ENCODE measurements at regions not wholly inside any gene's neighbourhood (a gene's known extent, or its start where the extent isn't known, plus 50 kb on each side); places are given as distances from the start of the nearest gene placed in this dataset.

DNA sequence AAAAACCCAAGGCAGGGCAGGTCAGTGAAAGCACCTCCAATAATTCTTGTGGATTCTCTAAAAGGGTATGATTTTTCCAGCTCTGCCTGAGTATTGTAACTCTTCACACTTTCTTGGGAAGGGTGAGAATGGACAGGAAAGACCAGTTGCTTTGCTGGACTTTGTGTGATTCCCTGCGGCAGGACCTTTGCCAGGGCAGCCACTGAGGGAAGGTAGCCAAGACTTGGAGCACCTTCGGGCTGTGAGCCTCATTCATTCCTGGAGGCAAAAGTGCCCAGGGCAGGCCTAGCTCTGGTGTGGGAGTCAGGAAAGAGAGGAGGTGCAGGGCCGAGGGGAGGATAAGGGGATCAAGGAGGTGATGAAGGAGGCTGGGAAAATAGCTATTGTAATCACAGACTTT lies 80.2 kb downstream of the VCPKMT start:
- H3K4me1 Mint-ChIP-seq (ENCODE audit: low read depth, unreplicated experiment) = peaks cover 33% of the 10 kb centered on the region
- FAIRE-seq = no peak

DNA sequence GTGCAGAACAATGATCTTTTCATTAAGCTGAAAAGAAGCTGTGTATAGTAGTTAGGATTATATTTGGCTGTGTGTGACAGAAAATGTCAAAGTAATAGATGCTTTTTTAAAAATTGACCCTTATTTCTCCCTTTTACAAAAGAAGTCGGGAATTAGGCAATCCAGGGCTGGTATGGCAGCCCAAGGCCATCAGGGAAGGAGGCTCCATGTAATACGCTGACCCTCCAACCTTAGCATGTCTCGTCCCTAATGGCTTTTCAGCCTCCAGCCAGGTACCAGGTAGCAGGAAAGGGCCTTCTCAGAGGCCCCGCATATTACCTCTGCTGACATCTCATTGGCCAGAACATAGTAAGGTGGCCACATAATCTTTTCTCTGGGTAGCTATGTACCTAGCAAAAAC lies 79.7 kb downstream of the VCPKMT start:
- H3K4me1 Mint-ChIP-seq (ENCODE audit: low read depth, unreplicated experiment) = peaks cover 29% of the 10 kb centered on the region
- H3K27ac ChIP-seq (ENCODE audit: low read depth, low read length) = no peak overlapping the region
- H3K36me3 ChIP-seq (ENCODE audit: insufficient read depth, low read length) = no peaks in the 10 kb centered on the region
- FAIRE-seq = no peak
- TF ChIP-seq EZH2 (IDR thresholded peaks at IDR 0.05; ENCODE audit: insufficient read depth, low read length) = no peak
- TF ChIP-seq, protein P1, sequence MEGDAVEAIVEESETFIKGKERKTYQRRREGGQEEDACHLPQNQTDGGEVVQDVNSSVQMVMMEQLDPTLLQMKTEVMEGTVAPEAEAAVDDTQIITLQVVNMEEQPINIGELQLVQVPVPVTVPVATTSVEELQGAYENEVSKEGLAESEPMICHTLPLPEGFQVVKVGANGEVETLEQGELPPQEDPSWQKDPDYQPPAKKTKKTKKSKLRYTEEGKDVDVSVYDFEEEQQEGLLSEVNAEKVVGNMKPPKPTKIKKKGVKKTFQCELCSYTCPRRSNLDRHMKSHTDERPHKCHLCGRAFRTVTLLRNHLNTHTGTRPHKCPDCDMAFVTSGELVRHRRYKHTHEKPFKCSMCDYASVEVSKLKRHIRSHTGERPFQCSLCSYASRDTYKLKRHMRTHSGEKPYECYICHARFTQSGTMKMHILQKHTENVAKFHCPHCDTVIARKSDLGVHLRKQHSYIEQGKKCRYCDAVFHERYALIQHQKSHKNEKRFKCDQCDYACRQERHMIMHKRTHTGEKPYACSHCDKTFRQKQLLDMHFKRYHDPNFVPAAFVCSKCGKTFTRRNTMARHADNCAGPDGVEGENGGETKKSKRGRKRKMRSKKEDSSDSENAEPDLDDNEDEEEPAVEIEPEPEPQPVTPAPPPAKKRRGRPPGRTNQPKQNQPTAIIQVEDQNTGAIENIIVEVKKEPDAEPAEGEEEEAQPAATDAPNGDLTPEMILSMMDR (IDR thresholded peaks at IDR 0.05; ENCODE audit: insufficient read depth, low read depth, low read length) = no peak
- H4K20me1 ChIP-seq (ENCODE audit: insufficient read depth, low read length) = no peaks in the 10 kb centered on the region
- H3K4me1 ChIP-seq (ENCODE audit: insufficient read depth, low read length) = peaks cover 35% of the 10 kb centered on the region
- H2AFZ ChIP-seq (ENCODE audit: low read depth, low read length) = no peak overlapping the region
- DNase-seq (ENCODE audit: low read depth) = no peak
- no peak overlapping the region for H3K9ac ChIP-seq (ENCODE audit: low read length)
- H3K4me2 ChIP-seq (ENCODE audit: low read length) = no peak overlapping the region
- H3K27me3 Mint-ChIP-seq (ENCODE audit: low read depth, unreplicated experiment) = peaks cover 5% of the 10 kb centered on the region
- H3K27me3 ChIP-seq (ENCODE audit: insufficient read depth, low read length) = no peaks in the 10 kb centered on the region
- no peak overlapping the region for H3K4me3 Mint-ChIP-seq (ENCODE audit: unreplicated experiment)
- no peak overlapping the region for H3K27ac Mint-ChIP-seq (ENCODE audit: unreplicated experiment)
- peaks cover 10% of the 10 kb centered on the region for H3K9me3 Mint-ChIP-seq (ENCODE audit: unreplicated experiment)
- no peaks in the 10 kb centered on the region for H3K36me3 Mint-ChIP-seq (ENCODE audit: low read depth, unreplicated experiment)
- no peaks in the 10 kb centered on the region for H3K79me2 ChIP-seq (ENCODE audit: insufficient read depth, low read length)
- no peaks in the 10 kb centered on the region for H3K9me3 ChIP-seq (ENCODE audit: insufficient read depth, low read depth, low read length)
- H3K4me3 ChIP-seq (ENCODE audit: insufficient read depth, low read depth, low read length) = no peak overlapping the region

More for the DNA sequence above, 80.2 kb downstream of the VCPKMT start:
- no peaks in the 10 kb centered on the region for H3K36me3 Mint-ChIP-seq (ENCODE audit: low read depth, unreplicated experiment)
- peaks cover 5% of the 10 kb centered on the region for H3K27me3 Mint-ChIP-seq (ENCODE audit: low read depth, unreplicated experiment)
- H3K36me3 ChIP-seq (ENCODE audit: insufficient read depth, low read length) = no peaks in the 10 kb centered on the region
- H3K9me3 Mint-ChIP-seq (ENCODE audit: unreplicated experiment) = peaks cover 11% of the 10 kb centered on the region
- no peaks in the 10 kb centered on the region for H3K27me3 ChIP-seq (ENCODE audit: insufficient read depth, low read length)
- no peak for DNase-seq (ENCODE audit: low read depth)
- no peak overlapping the region for H2AFZ ChIP-seq (ENCODE audit: low read depth, low read length)
- no peaks in the 10 kb centered on the region for H4K20me1 ChIP-seq (ENCODE audit: insufficient read depth, low read length)
- H3K79me2 ChIP-seq (ENCODE audit: insufficient read depth, low read length) = no peaks in the 10 kb centered on the region
- no peak overlapping the region for H3K9ac ChIP-seq (ENCODE audit: low read length)
- H3K27ac ChIP-seq (ENCODE audit: low read depth, low read length) = no peak overlapping the region
- no peaks in the 10 kb centered on the region for H3K9me3 ChIP-seq (ENCODE audit: insufficient read depth, low read depth, low read length)
- H3K4me1 ChIP-seq (ENCODE audit: insufficient read depth, low read length) = peaks cover 35% of the 10 kb centered on the region
- H3K4me3 ChIP-seq (ENCODE audit: insufficient read depth, low read depth, low read length) = no peak overlapping the region
- TF ChIP-seq, protein P1 (IDR thresholded peaks at IDR 0.05; ENCODE audit: insufficient read depth, low read depth, low read length) = no peak
- no peak for TF ChIP-seq EZH2 (IDR thresholded peaks at IDR 0.05; ENCODE audit: insufficient read depth, low read length)
- no peak overlapping the region for H3K4me3 Mint-ChIP-seq (ENCODE audit: unreplicated experiment)
- H3K4me2 ChIP-seq (ENCODE audit: low read length) = no peak overlapping the region
- H3K27ac Mint-ChIP-seq (ENCODE audit: unreplicated experiment) = no peak overlapping the region

DNA sequence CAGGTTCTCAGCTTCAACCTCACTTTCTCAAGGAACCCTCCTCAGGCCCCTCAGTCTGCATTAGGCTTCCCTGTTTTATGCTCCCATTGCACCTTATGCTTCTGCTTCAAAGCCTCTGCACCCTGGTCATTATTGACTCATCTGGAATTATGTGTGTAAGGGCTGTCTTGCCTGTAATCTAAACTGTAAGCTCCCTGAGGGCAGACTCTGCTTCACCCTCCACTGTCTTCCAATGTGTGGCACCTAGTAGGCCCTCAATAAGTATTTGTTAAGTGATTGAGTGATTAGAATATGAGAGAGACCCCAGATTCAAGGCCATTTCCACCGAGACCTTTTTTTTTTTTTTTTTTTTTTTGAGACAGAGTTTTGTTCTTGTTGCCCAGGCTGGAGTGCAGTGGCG lies 79.1 kb downstream of the VCPKMT start:
- H3K27ac Mint-ChIP-seq (ENCODE audit: unreplicated experiment) = no peak overlapping the region
- H3K79me2 ChIP-seq (ENCODE audit: insufficient read depth, low read length) = no peaks in the 10 kb centered on the region
- H3K27me3 ChIP-seq (ENCODE audit: insufficient read depth, low read length) = no peaks in the 10 kb centered on the region
- no peaks in the 10 kb centered on the region for H3K36me3 Mint-ChIP-seq (ENCODE audit: low read depth, unreplicated experiment)
- peaks cover 26% of the 10 kb centered on the region for H3K4me1 Mint-ChIP-seq (ENCODE audit: low read depth, unreplicated experiment)
- no peak for FAIRE-seq
- H3K9me3 Mint-ChIP-seq (ENCODE audit: unreplicated experiment) = peaks cover 6% of the 10 kb centered on the region
- no peaks in the 10 kb centered on the region for H3K36me3 ChIP-seq (ENCODE audit: insufficient read depth, low read length)
- peaks cover 35% of the 10 kb centered on the region for H3K4me1 ChIP-seq (ENCODE audit: insufficient read depth, low read length)
- no peaks in the 10 kb centered on the region for H4K20me1 ChIP-seq (ENCODE audit: insufficient read depth, low read length)
- no peak overlapping the region for H3K4me3 ChIP-seq (ENCODE audit: insufficient read depth, low read depth, low read length)
- H3K9me3 ChIP-seq (ENCODE audit: insufficient read depth, low read depth, low read length) = no peaks in the 10 kb centered on the region
- no peak overlapping the region for H2AFZ ChIP-seq (ENCODE audit: low read depth, low read length)
- TF ChIP-seq, protein P1 (IDR thresholded peaks at IDR 0.05; ENCODE audit: insufficient read depth, low read depth, low read length) = no peak
- no peak for TF ChIP-seq EZH2 (IDR thresholded peaks at IDR 0.05; ENCODE audit: insufficient read depth, low read length)
- H3K4me2 ChIP-seq (ENCODE audit: low read length) = no peak overlapping the region
- H3K9ac ChIP-seq (ENCODE audit: low read length) = no peak overlapping the region
- DNase-seq (ENCODE audit: low read depth) = no peak
- no peak overlapping the region for H3K27ac ChIP-seq (ENCODE audit: low read depth, low read length)
- no peak overlapping the region for H3K4me3 Mint-ChIP-seq (ENCODE audit: unreplicated experiment)
- H3K27me3 Mint-ChIP-seq (ENCODE audit: low read depth, unreplicated experiment) = peaks cover 5% of the 10 kb centered on the region

Data from astrocyte (in vitro differentiated cells and primary cell).